Adrenal gland (tissue), 5 donors: ENCODE measurements at regions not wholly inside any gene's neighbourhood (a gene's known extent, or its start where the extent isn't known, plus 50 kb on each side); places are given as distances from the start of the nearest gene placed in this dataset.

Experiments used
- POLR2A ChIP-seq, 2 donors: fragments of 450-650 bp; IDR thresholded peaks; one replicate each; pipeline ENCODE4 v1.6.1; 2017; ENCODE audit warnings: antibody characterized with exemption in 2 of 2, mild to moderate bottlenecking in 2 of 2, moderate library complexity in 1 of 2
- TF ChIP-seq, protein P1 (sequence below), 6 experiments: fragments of 450-650 bp in 4 of 6; fragments of 200-600 bp in 2 of 6; sonication (generic) in 1 of 6; IDR thresholded peaks; 1 replicate in 5 of 6; 2 replicates in 1 of 6; pipeline versions ENCODE4 v1.5.1 to v1.8.0; 2016 to 2021; ENCODE audit warnings: antibody characterized with exemption in 6 of 6, mild to moderate bottlenecking in 2 of 6, moderate library complexity in 1 of 6
- donor health status: DM: no; HTN: no; CAD: no.

GRCh38 chr10:128451879-128452278, 325.7 kb upstream of the MKI67 start:
- TF ChIP-seq, protein P1, sequence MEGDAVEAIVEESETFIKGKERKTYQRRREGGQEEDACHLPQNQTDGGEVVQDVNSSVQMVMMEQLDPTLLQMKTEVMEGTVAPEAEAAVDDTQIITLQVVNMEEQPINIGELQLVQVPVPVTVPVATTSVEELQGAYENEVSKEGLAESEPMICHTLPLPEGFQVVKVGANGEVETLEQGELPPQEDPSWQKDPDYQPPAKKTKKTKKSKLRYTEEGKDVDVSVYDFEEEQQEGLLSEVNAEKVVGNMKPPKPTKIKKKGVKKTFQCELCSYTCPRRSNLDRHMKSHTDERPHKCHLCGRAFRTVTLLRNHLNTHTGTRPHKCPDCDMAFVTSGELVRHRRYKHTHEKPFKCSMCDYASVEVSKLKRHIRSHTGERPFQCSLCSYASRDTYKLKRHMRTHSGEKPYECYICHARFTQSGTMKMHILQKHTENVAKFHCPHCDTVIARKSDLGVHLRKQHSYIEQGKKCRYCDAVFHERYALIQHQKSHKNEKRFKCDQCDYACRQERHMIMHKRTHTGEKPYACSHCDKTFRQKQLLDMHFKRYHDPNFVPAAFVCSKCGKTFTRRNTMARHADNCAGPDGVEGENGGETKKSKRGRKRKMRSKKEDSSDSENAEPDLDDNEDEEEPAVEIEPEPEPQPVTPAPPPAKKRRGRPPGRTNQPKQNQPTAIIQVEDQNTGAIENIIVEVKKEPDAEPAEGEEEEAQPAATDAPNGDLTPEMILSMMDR (IDR thresholded peaks at IDR 0.05): no peak
- no peak for TF ChIP-seq POLR2A (IDR thresholded peaks at IDR 0.05)
